ENCODE measurements at regions not wholly inside any gene's neighbourhood (a gene's known extent, or its start where the extent isn't known, plus 50 kb on each side); places are given as distances from the start of the nearest gene placed in this dataset.

DNA sequence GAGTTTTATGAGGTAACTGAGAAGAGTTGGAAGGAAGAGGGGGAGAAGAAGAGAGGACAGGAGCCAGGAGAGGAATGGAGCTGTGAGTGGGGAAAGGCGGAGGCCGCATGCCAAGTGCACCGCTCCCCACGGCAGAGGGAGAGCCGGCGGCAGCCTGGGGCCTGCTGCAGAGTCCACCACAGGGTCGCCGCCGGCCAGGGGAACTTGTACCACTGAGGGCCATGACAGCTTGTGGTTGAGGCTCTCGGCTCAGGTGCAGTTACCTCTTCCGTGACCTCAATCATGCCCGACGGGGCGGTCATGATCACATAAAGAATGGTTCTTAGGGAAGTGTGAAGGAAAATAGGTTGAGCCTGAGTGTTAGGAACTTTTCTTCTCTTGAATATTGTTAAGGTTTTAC is 325.0 kb downstream of the SNAPC1 start:
- Mint-ChIP-seq H3K9me3 (peaks cover 4% of the 10 kb centered on the region), H3K36me3 (no peaks in the 10 kb centered on the region), H3K27ac (no peak overlapping the region), H3K4me3 (no peak overlapping the region), H3K4me1 (ENCODE audit: low read depth) (no peaks in the 10 kb centered on the region), H3K27me3 (peaks cover 11% of the 10 kb centered on the region)
- no peak for DNase-seq
- intact Hi-C loops (cut with micrococcal nuclease): no loop called here
- POLR2A ChIA-PET: no interaction called here
- CTCF ChIA-PET: no interaction called here

- ChIA-PET POLR2A (no interaction called here), CTCF (no interaction called here)
- Mint-ChIP-seq H3K27me3 (peaks cover 13% of the 10 kb centered on the region), H3K36me3 (no peaks in the 10 kb centered on the region), H3K4me1 (ENCODE audit: low read depth) (no peaks in the 10 kb centered on the region), H3K4me3 (no peak overlapping the region), H3K9me3 (no peaks in the 10 kb centered on the region), H3K27ac (no peak overlapping the region)
- DNase-seq: no peak
- intact Hi-C loops (cut with micrococcal nuclease): no loop called here
Measured at GRCh38 chr14:62093736-62094135, 331.5 kb downstream of the SNAPC1 start.

DNA sequence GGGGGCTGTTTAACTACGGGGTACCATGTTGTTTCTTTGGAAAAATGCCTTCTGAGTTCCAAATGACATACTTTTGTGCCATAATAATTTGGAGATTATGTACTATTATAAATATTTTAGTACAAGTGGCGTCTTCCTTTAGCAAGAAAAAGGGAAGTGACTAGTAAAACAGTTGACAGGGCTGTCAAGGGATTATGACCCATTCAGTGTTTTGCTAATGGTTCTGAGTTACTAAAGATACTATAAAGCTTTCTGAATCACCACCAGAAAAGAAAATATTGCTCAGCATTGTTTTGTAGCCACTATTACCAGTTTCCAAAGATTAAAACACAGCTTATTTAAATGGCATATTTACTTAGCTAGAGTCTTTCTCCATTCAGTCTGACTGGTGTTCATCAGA is 334.9 kb downstream of the SNAPC1 start:
- POLR2A ChIA-PET: no interaction called here
- Mint-ChIP-seq H3K36me3 (no peaks in the 10 kb centered on the region), H3K4me3 (no peak overlapping the region), H3K27ac (no peak overlapping the region), H3K4me1 (ENCODE audit: low read depth) (no peaks in the 10 kb centered on the region), H3K9me3 (no peaks in the 10 kb centered on the region), H3K27me3 (peaks cover 12% of the 10 kb centered on the region)
- intact Hi-C loops (cut with micrococcal nuclease): no loop called here
- CTCF ChIA-PET: no interaction called here
- DNase-seq: no peak

DNA sequence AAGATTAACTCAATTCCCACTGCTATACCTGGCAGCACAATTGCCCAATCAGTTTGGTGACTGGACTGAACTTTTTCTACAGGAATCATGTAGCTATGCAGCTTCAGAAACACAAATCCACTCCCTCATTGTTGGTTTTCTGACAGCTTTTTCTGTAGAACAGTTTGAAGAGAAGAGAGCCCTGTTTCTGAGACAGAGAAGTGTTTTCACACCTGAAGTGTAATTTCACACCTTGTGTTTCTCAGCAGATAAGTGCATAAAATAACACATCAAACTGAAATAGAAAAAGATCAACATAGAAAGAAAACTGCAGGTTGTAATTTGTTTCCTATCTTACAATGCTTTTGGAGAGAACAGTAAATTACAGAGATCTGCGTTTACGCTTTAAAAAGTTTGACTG is 335.6 kb downstream of the SNAPC1 start:
- Mint-ChIP-seq H3K4me1 (ENCODE audit: low read depth) (no peaks in the 10 kb centered on the region), H3K27ac (no peak overlapping the region), H3K4me3 (no peak overlapping the region), H3K36me3 (no peaks in the 10 kb centered on the region), H3K9me3 (no peaks in the 10 kb centered on the region), H3K27me3 (peaks cover 12% of the 10 kb centered on the region)
- POLR2A ChIA-PET: no interaction called here
- DNase-seq: no peak
- CTCF ChIA-PET: no interaction called here
- intact Hi-C loops (cut with micrococcal nuclease): no loop called here

DNA sequence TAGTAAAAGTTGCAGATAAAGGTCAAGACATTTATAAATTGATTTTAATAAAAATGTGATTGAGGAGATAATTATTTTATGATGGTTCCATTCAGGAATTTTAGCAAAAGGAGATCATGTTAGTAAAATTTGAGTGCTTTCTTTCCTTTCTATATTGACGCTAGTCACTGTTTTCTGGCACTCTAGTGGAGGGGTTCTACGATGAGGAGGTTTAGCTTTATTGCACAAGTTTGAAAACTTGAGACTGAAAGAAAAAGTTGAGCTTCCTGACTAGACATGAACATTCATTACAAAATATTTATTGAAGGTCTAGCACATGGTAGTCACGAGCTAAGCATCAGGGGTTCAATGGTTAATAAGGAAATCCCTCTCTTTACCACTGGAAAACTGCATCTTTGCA is 336.1 kb downstream of the SNAPC1 start:
- intact Hi-C loops (cut with micrococcal nuclease): no loop called here
- Mint-ChIP-seq H3K9me3 (no peaks in the 10 kb centered on the region), H3K4me1 (ENCODE audit: low read depth) (no peaks in the 10 kb centered on the region), H3K27me3 (peaks cover 12% of the 10 kb centered on the region), H3K36me3 (no peaks in the 10 kb centered on the region), H3K4me3 (no peak overlapping the region), H3K27ac (no peak overlapping the region)
- ChIA-PET CTCF (no interaction called here), POLR2A (no interaction called here)
- no peak for DNase-seq

DNA sequence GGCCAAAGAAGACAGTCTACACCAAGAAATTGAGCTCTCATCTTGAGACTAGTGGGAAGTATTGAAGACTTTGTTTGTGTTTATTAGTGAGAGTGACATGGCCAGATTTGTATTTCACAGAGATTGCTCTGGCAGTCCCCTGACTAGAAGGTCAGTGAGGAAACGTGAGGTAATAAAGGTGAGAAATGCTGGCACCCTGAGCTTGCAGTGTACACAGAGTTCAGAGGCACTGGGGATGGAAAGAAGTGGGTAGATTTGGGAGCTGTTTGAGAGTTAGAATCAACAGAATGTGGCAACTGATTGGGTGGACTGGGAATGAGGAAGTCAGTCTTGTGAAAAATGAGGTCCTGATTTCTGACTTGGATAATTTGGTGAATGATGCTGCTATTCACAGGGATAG is 336.9 kb downstream of the SNAPC1 start:
- CTCF ChIA-PET: no interaction called here
- Mint-ChIP-seq H3K4me1 (ENCODE audit: low read depth) (no peaks in the 10 kb centered on the region), H3K9me3 (no peaks in the 10 kb centered on the region), H3K27ac (no peak overlapping the region), H3K4me3 (no peak overlapping the region), H3K27me3 (peaks cover 12% of the 10 kb centered on the region), H3K36me3 (no peaks in the 10 kb centered on the region)
- intact Hi-C loops (cut with micrococcal nuclease): no loop called here
- POLR2A ChIA-PET: no interaction called here
- DNase-seq: no peak

- DNase-seq: no peak
- peaks cover 2% of the 10 kb centered on the region for H3K4me1 Mint-ChIP-seq (ENCODE audit: low read depth)
- H3K36me3 Mint-ChIP-seq: no peaks in the 10 kb centered on the region
Measured at GRCh38 chr14:62101189-62101588, 339.0 kb downstream of the SNAPC1 start.

DNA sequence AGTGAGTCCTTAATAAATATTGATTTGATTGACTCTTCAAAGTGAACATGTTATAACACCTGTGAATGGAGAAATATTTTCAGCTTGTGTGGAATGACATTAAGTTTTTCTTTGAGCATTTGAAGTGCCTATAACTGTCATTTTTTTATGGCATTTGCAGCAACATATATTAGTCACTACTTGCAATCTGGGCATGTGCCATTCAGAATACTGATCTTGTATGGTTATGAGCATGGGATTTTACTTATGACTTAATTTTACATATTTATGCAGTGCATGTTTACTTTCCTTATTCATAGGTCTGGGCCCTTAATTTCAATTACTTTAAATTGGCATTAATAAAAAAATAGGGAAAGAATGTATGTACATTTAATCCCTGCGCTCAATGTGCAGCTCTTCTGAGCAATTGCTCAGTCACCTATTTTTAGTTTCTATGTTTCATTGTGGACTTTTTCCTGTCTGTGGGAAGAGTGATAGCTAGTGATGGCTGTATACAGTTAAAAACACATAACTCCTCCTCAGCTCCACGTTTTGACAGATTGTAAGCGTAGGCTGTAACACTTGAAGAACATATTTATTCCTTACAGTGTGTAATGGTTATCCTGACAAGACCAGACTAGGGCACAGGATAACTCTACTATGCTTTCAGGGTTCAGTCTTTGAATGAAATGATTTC is 339.6 kb downstream of the SNAPC1 start:
- no peak overlapping the region for H3K4me3 Mint-ChIP-seq
- peaks cover 13% of the 10 kb centered on the region for H3K27me3 Mint-ChIP-seq
- peaks cover 2% of the 10 kb centered on the region for H3K4me1 Mint-ChIP-seq (ENCODE audit: low read depth)
- ChIA-PET POLR2A (no interaction called here), CTCF (no interaction called here)
- no peak overlapping the region for H3K27ac Mint-ChIP-seq
- no peaks in the 10 kb centered on the region for H3K9me3 Mint-ChIP-seq
- no peaks in the 10 kb centered on the region for H3K36me3 Mint-ChIP-seq
- intact Hi-C loops (cut with micrococcal nuclease): no loop called here
- no peak for DNase-seq

More at GRCh38 chr14:62101189-62101588, 339.0 kb downstream of the SNAPC1 start:
- Mint-ChIP-seq H3K27ac (no peak overlapping the region), H3K27me3 (peaks cover 13% of the 10 kb centered on the region), H3K4me3 (no peak overlapping the region), H3K9me3 (no peaks in the 10 kb centered on the region)
- ChIA-PET POLR2A (no interaction called here), CTCF (interaction anchor here (1.0 kb wide), 1 partner anchor 16 kb away, joined by 3 read pairs; no protein-coding TSS in a partner anchor)
- intact Hi-C loops (cut with micrococcal nuclease): no loop called here

DNA sequence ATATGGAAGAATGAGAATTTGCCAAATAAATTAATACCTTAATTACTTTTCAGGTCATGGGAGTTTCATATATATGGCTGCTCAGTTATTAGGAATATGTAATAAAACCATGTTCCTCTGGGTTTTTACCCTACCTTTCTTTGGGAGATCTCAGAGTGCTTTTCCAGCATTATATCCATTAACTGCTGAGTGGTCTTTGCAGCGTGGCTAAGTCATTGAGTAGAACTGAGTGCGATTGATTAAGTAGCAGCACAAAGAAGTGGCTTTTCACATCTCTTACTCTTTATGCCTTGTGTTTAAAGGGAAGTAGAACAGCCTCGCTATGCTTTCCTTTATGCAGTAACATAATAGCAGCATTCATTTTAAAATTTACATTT is 340.1 kb downstream of the SNAPC1 start:
- Mint-ChIP-seq H3K27me3 (peaks cover 13% of the 10 kb centered on the region), H3K4me1 (ENCODE audit: low read depth) (peaks cover 2% of the 10 kb centered on the region), H3K27ac (no peak overlapping the region), H3K9me3 (no peaks in the 10 kb centered on the region), H3K4me3 (no peak overlapping the region), H3K36me3 (no peaks in the 10 kb centered on the region)
- ChIA-PET POLR2A (no interaction called here), CTCF (no interaction called here)
- DNase-seq: no peak
- intact Hi-C loops (cut with micrococcal nuclease): no loop called here

DNA sequence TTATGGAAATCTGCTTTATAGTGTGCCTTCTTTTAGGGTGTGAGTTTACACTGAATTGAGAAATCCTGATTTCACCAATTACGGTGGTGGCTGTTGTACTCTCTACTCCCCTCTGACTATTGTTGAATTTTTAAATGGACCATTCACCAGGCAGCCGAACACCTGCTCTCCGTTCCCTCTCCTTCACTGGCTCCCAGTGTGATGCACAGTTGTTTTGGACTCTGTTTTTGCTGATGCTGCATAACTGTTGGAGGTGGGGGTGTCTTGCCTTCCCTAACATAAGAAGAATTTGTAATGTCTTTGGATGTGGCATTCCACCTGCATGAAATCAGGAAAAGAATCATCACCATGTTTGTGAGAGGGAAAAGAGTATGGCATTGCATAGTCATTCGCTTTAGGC is 341.2 kb downstream of the SNAPC1 start:
- CTCF ChIA-PET: no interaction called here

GRCh38 chr14:62110941-62111340 is 348.7 kb downstream of the SNAPC1 start:
- H3K27me3 Mint-ChIP-seq: peaks cover 24% of the 10 kb centered on the region
- no peaks in the 10 kb centered on the region for H3K36me3 Mint-ChIP-seq
- no peaks in the 10 kb centered on the region for H3K4me1 Mint-ChIP-seq (ENCODE audit: low read depth)
- H3K27ac Mint-ChIP-seq: no peak overlapping the region
- CTCF ChIA-PET: interaction anchor here (3.0 kb wide), 1 partner anchor 15 kb away, joined by 9 read pairs; no protein-coding TSS in a partner anchor
- intact Hi-C loops (cut with micrococcal nuclease): no loop called here
- POLR2A ChIA-PET: no interaction called here
- DNase-seq: no peak
- H3K9me3 Mint-ChIP-seq: no peaks in the 10 kb centered on the region
- no peak overlapping the region for H3K4me3 Mint-ChIP-seq

More for the DNA sequence above, 341.2 kb downstream of the SNAPC1 start:
- POLR2A ChIA-PET: no interaction called here
- Mint-ChIP-seq H3K27ac (no peak overlapping the region), H3K4me3 (no peak overlapping the region), H3K4me1 (ENCODE audit: low read depth) (peaks cover 2% of the 10 kb centered on the region), H3K36me3 (no peaks in the 10 kb centered on the region), H3K27me3 (peaks cover 12% of the 10 kb centered on the region), H3K9me3 (no peaks in the 10 kb centered on the region)
- no peak for DNase-seq
- intact Hi-C loops (cut with micrococcal nuclease): no loop called here

- Mint-ChIP-seq H3K27ac (no peak overlapping the region), H3K9me3 (no peaks in the 10 kb centered on the region), H3K36me3 (no peaks in the 10 kb centered on the region), H3K27me3 (peaks cover 53% of the 10 kb centered on the region), H3K4me3 (peak overlapping the region; percentile 36), H3K4me1 (ENCODE audit: low read depth) (peaks cover 5% of the 10 kb centered on the region)
- DNase-seq: peak; percentile 73
- intact Hi-C loops (cut with micrococcal nuclease): loop anchor here (5.0 kb wide), 1 partner anchor 585 kb away; no protein-coding TSS in a partner anchor
- CTCF ChIA-PET: interaction anchor here (0.9 to 5.0 kb wide), 6 partner anchors 10 to 279 kb away, joined by 3 to 39 read pairs (median 3); no protein-coding TSS in a partner anchor
- POLR2A ChIA-PET: no interaction called here
Measured at GRCh38 chr14:62117010-62117750, 355.0 kb downstream of the SNAPC1 start.

DNA sequence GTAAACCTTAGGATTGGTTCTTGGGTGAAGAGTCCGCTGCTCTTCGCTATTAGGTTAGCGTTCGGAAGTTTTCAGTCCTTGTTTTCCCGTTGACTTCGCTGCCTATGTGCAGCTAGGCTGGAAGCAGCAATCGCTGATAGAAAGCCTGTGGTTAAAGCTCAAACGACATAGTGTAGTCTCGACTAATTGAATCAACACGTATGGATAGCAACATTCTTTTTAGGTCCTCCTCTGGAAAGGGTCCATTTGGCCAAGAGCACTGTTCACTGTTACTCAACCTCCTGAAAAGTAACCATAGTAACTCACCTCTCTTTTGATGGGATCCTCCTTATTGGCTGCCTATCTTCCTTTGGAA is 355.5 kb downstream of the SNAPC1 start:
- Mint-ChIP-seq H3K27me3 (peaks cover 53% of the 10 kb centered on the region), H3K27ac (no peak overlapping the region), H3K9me3 (no peaks in the 10 kb centered on the region), H3K4me1 (ENCODE audit: low read depth) (peaks cover 5% of the 10 kb centered on the region), H3K36me3 (no peaks in the 10 kb centered on the region), H3K4me3 (peak overlapping the region; percentile 36)
- ChIA-PET POLR2A (no interaction called here), CTCF (interaction anchor here (0.9 to 5.0 kb wide), 6 partner anchors 9 to 280 kb away, joined by 3 to 39 read pairs (median 3); no protein-coding TSS in a partner anchor)
- DNase-seq: no peak
- intact Hi-C loops (cut with micrococcal nuclease): loop anchor here (5.0 kb wide), 1 partner anchor 585 kb away; no protein-coding TSS in a partner anchor
